HG03095 (cell line): ENCODE measurements at regions not wholly inside any gene's neighbourhood (a gene's known extent, or its start where the extent isn't known, plus 50 kb on each side); places are given as distances from the start of the nearest gene placed in this dataset.
A peak's percentile ranks its signal among the peaks of the same experiment; 100 is the strongest.
"Not testable (repeated sequence)": the region's sequence is repeated elsewhere in the genome, so short reads cannot be mapped to it uniquely, and the experiment has no call there.

Source experiments
- ATAC-seq: cut with Tn5 transposase; IDR thresholded peaks from one replicate; pipeline ENCODE4 v1.9.1; 2021; ENCODE audit warnings: moderate library complexity; ENCODE audit not compliant: unreplicated experiment

DNA sequence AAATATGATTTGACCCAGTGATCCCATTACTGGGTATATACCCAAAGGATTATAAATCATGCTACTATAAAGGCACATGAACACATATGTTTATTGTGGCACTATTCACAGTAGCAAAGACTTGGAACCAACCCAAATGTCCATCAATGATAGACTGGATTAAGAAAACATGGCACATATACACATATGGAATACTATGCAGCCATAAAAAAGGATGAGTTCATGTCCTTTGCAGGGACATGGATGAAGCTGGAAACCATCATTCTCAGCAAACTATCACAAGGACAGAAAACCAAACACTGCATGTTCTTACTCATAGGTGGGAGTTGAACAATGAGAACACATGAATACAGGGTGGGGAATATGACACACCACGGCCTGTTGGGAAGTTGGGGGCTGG is 330.5 kb upstream of the HNRNPA3 start:
- ATAC-seq: not testable (repeated sequence)

DNA sequence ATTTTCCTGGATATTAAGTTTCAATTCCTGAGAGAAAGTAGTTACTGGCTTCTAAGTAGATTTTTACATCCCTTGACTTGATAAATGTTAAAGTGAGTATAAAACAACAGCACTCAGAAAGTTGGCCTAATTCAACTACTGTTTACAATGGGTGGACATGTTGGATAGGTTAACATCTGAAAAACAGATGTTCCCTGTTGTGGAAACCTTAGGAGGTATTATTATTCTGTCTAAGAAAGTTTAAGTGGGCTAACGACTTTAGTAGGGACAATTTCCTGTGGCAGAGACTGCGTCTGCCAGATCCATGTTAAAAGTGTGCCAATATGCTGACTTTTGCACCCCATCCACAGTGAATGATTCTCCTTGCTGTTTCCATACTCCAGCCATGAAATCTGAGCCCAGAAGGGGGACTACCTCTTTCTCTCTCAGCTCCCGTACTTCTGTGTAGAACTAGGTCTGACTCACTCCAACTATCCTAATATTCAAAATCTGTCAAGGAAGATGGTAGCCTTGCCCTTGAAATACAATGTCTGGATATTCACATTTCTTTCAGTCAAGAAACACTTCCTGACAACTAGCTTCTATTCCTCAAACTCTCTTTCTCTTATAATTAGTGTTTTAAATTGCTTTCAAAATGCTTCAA is 327.5 kb upstream of the HNRNPA3 start:
- ATAC-seq: no peak

- no peak for ATAC-seq
Measured at GRCh38 chr2:176885661-176886060, 326.9 kb upstream of the HNRNPA3 start.

GRCh38 chr2:176891105-176891504 is 321.5 kb upstream of the HNRNPA3 start:
- no peak for ATAC-seq

- ATAC-seq: no peak
Measured at GRCh38 chr2:176891857-176892256, 320.7 kb upstream of the HNRNPA3 start.

- ATAC-seq: no peak
Measured at GRCh38 chr2:176892676-176893226, 319.8 kb upstream of the HNRNPA3 start.

DNA sequence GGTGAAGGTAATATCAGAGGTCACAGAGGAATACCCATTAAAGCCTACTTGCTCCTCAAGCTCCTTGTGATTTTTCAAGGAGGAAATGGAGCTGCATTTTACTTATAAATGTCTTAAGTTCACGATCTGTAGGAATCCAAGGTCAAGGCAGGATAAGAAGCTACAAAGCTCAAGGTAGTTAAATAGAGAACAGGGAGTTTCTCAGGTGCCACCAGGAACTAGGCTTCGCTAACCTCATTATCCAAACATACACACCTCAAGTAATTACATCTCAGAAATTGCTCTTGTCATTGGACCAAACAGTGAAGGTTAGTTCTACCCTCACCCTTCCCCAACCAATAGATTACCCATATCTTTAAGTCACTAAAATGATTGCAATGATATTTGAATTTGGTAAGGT is 317.4 kb upstream of the HNRNPA3 start:
- no peak for ATAC-seq

- ATAC-seq: no peak
Measured at GRCh38 chr2:176902454-176902853, 310.1 kb upstream of the HNRNPA3 start.

GRCh38 chr2:176904053-176904452 is 308.5 kb upstream of the HNRNPA3 start:
- ATAC-seq: not testable (repeated sequence)

- no peak for ATAC-seq
Measured at GRCh38 chr2:176907341-176907740, 305.3 kb upstream of the HNRNPA3 start.

- ATAC-seq: no peak
Measured at GRCh38 chr2:176910828-176911227, 301.8 kb upstream of the HNRNPA3 start.

DNA sequence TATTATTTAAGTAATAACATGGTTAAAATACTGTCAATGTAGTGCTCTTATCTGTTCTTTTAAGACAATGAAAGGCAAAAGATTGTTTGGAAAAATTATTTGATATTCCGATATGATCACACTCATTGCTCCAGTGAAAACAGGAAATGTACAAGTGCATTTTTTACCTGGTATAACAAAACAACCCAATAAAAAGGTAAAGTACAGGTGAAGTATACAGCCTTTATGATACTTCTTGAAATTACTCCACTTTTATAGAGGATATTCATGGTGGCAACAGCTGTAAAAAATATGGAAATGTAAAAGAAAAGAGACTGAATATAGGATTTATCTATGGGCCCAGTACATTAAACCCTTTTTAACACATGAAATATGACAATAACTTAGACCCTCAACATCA is 298.6 kb upstream of the HNRNPA3 start:
- no peak for ATAC-seq

GRCh38 chr2:176914371-176914770 is 298.2 kb upstream of the HNRNPA3 start:
- ATAC-seq: no peak

DNA sequence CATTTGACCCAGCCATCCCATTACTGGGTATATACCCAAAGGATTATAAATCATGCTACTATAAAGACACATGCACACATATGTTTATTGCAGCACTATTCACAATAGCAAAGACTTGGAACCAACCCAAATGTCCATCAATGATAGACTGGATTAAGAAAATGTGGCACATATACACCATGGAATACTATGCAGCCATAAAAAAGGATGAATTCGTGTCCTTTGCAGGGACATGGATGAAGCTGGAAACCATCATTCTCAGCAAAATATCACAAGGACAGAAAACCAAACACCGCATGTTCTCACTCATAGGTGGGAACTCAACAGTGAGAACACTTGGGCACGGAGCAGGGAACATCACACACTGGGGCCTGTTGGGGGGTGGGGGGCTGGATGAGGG is 290.0 kb upstream of the HNRNPA3 start:
- ATAC-seq: not testable (repeated sequence)

DNA sequence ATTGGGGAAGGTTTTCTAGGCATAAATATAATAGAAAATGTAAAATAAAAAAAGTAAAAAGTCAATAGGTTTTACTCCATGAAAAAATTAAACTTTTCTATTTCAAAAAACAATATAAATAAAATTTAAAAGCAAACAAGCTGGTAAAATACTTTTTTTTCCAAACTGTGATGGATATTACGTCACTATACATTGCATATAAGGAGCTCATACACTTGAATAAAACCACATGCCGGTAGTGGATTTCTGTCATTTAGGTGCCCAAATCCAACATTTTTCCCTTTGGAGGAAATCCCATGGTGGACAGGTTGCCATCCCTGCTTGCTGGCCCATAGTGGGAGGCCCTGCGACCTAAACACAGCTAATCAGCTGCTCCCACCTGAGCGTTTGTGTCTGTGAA is 289.4 kb upstream of the HNRNPA3 start:
- no peak for ATAC-seq

DNA sequence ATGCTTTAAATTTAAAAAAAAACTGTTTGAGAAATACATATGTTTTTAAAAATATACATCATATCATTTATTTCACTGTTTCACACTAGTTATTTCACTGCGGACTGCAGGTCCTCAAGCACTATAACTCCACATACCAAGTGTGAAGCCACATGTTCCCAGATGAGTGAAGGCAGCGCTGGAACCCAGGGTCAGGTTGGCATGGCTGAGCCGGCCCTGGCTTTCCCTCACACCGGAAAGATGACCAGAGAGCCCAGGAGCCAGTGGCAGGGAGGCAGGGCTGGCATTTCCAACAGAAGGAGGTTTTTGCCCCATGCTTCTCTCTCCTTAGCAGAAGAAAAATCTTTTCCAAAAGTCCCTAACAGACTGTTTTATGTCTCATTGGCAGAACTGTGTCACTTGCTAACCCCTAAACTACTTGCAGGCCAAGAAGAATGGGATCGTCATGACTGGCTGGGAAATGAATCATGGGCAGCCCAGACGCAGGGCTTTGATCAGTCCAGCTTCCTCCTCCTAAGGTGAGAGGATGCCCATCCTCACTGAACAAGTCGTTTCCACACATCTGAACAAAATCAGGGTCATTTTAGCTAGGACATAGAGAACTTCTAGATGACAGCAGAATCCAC is 287.6 kb upstream of the HNRNPA3 start:
- no peak for ATAC-seq

DNA sequence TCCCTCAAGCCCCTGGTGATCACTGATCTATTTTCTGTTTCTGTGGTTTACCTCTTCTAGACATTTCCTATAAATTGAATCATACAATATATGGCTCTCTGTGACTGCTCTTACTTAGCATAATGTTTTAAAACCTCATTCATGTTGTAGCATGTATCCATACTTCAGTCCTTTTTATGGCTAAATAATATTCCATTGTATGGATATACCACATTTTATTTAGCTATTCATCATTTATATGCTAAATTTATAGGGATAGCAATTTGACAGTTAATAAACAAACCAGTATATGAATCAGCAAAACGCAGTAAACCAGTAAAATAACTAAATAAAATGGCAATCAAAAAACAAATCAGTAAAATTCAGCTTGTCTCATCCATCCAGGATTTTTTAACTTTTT is 286.1 kb upstream of the HNRNPA3 start:
- ATAC-seq: no peak

GRCh38 chr2:176929387-176929786 is 283.2 kb upstream of the HNRNPA3 start:
- not testable (repeated sequence) for ATAC-seq

GRCh38 chr2:176931588-176932563 is 280.7 kb upstream of the HNRNPA3 start:
- ATAC-seq: peak; percentile 97

DNA sequence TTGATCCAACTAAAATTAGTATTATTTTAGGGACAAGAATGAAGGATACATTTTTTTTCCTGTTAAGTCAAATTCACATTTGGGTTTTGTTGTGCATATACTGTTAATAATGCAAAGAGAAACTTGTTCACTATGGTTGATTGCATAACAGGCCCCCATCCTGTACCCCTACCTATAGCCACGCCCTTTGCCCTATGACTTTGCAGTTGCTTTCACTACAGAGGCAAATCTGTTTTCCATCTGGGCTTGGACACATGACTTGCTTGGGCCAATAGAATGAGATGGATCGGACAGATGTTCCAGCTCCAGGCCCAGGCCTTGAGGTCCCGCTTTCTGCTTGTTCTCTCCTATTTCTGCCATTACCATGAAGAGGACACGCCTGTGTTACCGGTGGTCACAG is 278.5 kb upstream of the HNRNPA3 start:
- ATAC-seq: no peak

GRCh38 chr2:176934869-176935415 is 277.7 kb upstream of the HNRNPA3 start:
- ATAC-seq: no peak
